ENCODE measurements at regions not wholly inside any gene's neighbourhood (a gene's known extent, or its start where the extent isn't known, plus 50 kb on each side); places are given as distances from the start of the nearest gene placed in this dataset.

- DNase-seq (ENCODE audit: low spot score): no peak
Measured at GRCh38 chr2:126990605-126991532, 92.2 kb downstream of the TEX51 start.

- DNase-seq (ENCODE audit: low spot score): no peak
Measured at GRCh38 chr2:126994340-126994777, 95.7 kb downstream of the TEX51 start.

GRCh38 chr2:126995621-126996377, 97.1 kb downstream of the TEX51 start:
- no peak for DNase-seq (ENCODE audit: low spot score)

- DNase-seq (ENCODE audit: low spot score): no peak
Measured at GRCh38 chr2:126996378-126996699, 97.6 kb downstream of the TEX51 start.

All from iPS-NIHi11 (cell line).